ENCODE measurements at regions not wholly inside any gene's neighbourhood (a gene's known extent, or its start where the extent isn't known, plus 50 kb on each side); places are given as distances from the start of the nearest gene placed in this dataset.

GRCh38 chr20:59466107-59466815 is 138.1 kb upstream of the PHACTR3 start:
- CTCF ChIA-PET = interaction anchor here (1.4 to 4.4 kb wide), 2 partner anchors 10 to 596 kb away, joined by 3 to 28 read pairs; no protein-coding TSS in a partner anchor
- WGBS (ENCODE audit: low lambda C conversion rate) = 73% methylated on average over 13 of the region's 16 CpGs

More at GRCh38 chr20:59466107-59466815, 138.1 kb upstream of the PHACTR3 start:
- no peaks in the 10 kb centered on the region for H3K9me3 ChIP-seq
- no peaks in the 10 kb centered on the region for H3K79me2 ChIP-seq (ENCODE audit: insufficient read depth)
- no peaks in the 10 kb centered on the region for H3K36me3 ChIP-seq (replicated peaks in 1 of 2; ENCODE audit: control insufficient read depth in 1 of 2, insufficient read depth in 2 of 2, low read length in 1 of 2)
- no peak overlapping the region for H3K9ac ChIP-seq
- H3K27me3 ChIP-seq (ENCODE audit: insufficient read depth) = no peaks in the 10 kb centered on the region
- H3K27ac ChIP-seq (ENCODE audit: low read depth in 2 of 2, low read length in 1 of 2) = no peak overlapping the region; a peak in 1 of 4 replicates
- no peak for DNase-seq
- H2AFZ ChIP-seq (ENCODE audit: low read depth) = no peak overlapping the region
- H3F3A ChIP-seq (replicated peaks; ENCODE audit: insufficient read depth) = no peaks in the 10 kb centered on the region
- no peaks in the 10 kb centered on the region for H3K9me2 ChIP-seq
- no peaks in the 10 kb centered on the region for H4K20me1 ChIP-seq (ENCODE audit: insufficient read depth)
- POLR2A ChIA-PET = no interaction called here
- TF ChIP-seq RFX5 (IDR thresholded peaks at IDR 0.05; ENCODE audit: low read length) = no peak
- no peak for TF ChIP-seq ELF1 (IDR thresholded peaks at IDR 0.05)
- TF ChIP-seq RXRA (IDR thresholded peaks at IDR 0.05; ENCODE audit: borderline replicate concordance, low read depth) = no peak
- no peak for TF ChIP-seq ZBTB33 (IDR thresholded peaks at IDR 0.05; ENCODE audit: borderline replicate concordance, low read depth)
- no peak for TF ChIP-seq TEAD4 (IDR thresholded peaks at IDR 0.05; ENCODE audit: borderline replicate concordance, insufficient read depth)
- no peak for TF ChIP-seq POLR2AphosphoS5 (IDR thresholded peaks at IDR 0.05; ENCODE audit: low read depth, low read length)
- TF ChIP-seq, protein P1, sequence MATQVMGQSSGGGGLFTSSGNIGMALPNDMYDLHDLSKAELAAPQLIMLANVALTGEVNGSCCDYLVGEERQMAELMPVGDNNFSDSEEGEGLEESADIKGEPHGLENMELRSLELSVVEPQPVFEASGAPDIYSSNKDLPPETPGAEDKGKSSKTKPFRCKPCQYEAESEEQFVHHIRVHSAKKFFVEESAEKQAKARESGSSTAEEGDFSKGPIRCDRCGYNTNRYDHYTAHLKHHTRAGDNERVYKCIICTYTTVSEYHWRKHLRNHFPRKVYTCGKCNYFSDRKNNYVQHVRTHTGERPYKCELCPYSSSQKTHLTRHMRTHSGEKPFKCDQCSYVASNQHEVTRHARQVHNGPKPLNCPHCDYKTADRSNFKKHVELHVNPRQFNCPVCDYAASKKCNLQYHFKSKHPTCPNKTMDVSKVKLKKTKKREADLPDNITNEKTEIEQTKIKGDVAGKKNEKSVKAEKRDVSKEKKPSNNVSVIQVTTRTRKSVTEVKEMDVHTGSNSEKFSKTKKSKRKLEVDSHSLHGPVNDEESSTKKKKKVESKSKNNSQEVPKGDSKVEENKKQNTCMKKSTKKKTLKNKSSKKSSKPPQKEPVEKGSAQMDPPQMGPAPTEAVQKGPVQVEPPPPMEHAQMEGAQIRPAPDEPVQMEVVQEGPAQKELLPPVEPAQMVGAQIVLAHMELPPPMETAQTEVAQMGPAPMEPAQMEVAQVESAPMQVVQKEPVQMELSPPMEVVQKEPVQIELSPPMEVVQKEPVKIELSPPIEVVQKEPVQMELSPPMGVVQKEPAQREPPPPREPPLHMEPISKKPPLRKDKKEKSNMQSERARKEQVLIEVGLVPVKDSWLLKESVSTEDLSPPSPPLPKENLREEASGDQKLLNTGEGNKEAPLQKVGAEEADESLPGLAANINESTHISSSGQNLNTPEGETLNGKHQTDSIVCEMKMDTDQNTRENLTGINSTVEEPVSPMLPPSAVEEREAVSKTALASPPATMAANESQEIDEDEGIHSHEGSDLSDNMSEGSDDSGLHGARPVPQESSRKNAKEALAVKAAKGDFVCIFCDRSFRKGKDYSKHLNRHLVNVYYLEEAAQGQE (IDR thresholded peaks at IDR 0.05; ENCODE audit: low read depth, low read length) = no peak
- TF ChIP-seq TCF12 (IDR thresholded peaks at IDR 0.05) = no peak
- no peak overlapping the region for H3K4me3 ChIP-seq (ENCODE audit: low read depth in 2 of 2, low read length in 1 of 2)
- peaks cover 0 to 13% of the 10 kb centered on the region in 2 experiments; a peak in 1 of 4 replicates for H3K4me1 ChIP-seq (ENCODE audit: control insufficient read depth in 1 of 2, insufficient read depth in 2 of 2, low read depth in 1 of 2, low read length in 1 of 2)
- H3K4me2 ChIP-seq = no peak overlapping the region
